ENCODE measurements at regions not wholly inside any gene's neighbourhood (a gene's known extent, or its start where the extent isn't known, plus 50 kb on each side); places are given as distances from the start of the nearest gene placed in this dataset.

DNA sequence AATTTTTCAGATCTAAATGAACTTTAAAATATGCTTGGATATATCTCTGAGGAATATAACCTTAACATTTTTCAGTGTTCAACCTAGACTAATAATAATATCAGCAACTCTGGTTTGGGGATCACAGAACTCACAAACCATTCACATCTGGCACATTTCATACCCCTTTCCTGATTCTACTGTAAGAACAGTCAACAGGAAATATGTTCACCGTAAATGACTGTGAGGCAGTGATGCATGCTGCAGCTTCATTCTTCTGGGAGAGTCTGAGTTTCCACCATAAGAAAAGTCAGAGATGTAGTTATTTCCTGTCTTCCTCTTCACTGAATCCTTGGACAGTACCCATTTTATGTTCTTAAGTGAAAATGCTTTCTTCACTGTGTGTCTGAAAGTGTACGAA lies 134.2 kb upstream of the IFNGR1 start:
- no peak for DNase-seq (ENCODE audit: low spot score in 2 of 2, unreplicated experiment in 2 of 2)
- no peaks in the 10 kb centered on the region for H3K27me3 Mint-ChIP-seq (ENCODE audit: low read depth)
- H3K27ac Mint-ChIP-seq, result no peak overlapping the region
- H3K9me3 Mint-ChIP-seq, result no peaks in the 10 kb centered on the region
- H3K36me3 Mint-ChIP-seq, result no peaks in the 10 kb centered on the region
- TF ChIP-seq, protein P1, sequence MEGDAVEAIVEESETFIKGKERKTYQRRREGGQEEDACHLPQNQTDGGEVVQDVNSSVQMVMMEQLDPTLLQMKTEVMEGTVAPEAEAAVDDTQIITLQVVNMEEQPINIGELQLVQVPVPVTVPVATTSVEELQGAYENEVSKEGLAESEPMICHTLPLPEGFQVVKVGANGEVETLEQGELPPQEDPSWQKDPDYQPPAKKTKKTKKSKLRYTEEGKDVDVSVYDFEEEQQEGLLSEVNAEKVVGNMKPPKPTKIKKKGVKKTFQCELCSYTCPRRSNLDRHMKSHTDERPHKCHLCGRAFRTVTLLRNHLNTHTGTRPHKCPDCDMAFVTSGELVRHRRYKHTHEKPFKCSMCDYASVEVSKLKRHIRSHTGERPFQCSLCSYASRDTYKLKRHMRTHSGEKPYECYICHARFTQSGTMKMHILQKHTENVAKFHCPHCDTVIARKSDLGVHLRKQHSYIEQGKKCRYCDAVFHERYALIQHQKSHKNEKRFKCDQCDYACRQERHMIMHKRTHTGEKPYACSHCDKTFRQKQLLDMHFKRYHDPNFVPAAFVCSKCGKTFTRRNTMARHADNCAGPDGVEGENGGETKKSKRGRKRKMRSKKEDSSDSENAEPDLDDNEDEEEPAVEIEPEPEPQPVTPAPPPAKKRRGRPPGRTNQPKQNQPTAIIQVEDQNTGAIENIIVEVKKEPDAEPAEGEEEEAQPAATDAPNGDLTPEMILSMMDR (IDR thresholded peaks at IDR 0.05; ENCODE audit: unreplicated experiment), result no peak
- no peak overlapping the region for H3K4me3 Mint-ChIP-seq
- peaks cover 11% of the 10 kb centered on the region for H3K4me1 Mint-ChIP-seq

DNA sequence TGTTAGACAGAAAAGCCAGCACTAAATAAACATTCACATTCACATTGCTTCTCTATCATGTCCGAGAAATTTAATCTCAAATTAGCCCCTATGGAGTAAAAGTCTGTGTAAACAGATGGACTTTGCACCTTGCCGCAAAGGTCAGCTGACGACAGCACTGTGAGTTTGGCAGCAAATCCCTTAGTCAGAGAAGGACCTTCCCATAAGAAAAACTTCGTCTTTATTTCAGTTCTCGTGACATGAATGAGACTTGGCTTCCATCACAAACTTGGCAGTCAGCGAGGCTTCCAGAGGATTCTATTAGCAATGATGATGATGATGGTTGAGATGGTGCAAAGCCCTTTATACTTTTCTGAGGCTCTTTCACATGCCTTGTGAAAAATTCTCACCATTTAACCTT lies 133.7 kb upstream of the IFNGR1 start:
- Mint-ChIP-seq H3K36me3 (no peaks in the 10 kb centered on the region), H3K27me3 (ENCODE audit: low read depth) (peaks cover under 1% of the 10 kb centered on the region), H3K9me3 (no peaks in the 10 kb centered on the region)

DNA sequence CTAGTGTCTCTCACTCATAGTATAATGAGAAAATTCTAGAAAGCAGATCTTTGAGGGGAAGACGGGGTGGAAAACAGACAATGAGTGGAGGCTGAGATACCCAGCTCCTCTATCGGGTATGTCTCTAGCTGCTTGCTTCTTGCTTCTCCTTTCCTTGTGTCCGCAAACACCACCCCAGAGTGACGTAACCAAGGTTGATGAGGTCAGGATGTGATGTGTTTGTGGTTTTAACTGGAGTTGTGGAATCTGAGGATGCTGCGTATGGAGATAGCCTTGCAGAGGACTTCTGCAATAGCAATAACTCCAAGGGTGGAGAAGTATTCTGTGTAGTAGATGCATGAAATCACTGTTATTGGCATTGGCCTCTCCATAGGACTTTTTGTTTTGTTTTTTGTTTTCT lies 132.7 kb upstream of the IFNGR1 start:
- DNase-seq (ENCODE audit: low spot score in 2 of 2, unreplicated experiment in 2 of 2), result no peak
- Mint-ChIP-seq H3K4me1 (no peaks in the 10 kb centered on the region), H3K4me3 (no peak overlapping the region), H3K27ac (no peak overlapping the region), H3K9me3 (no peaks in the 10 kb centered on the region), H3K27me3 (ENCODE audit: low read depth) (peaks cover 4% of the 10 kb centered on the region), H3K36me3 (no peaks in the 10 kb centered on the region)
- TF ChIP-seq, protein P1 (IDR thresholded peaks at IDR 0.05; ENCODE audit: unreplicated experiment), result no peak

More for the DNA sequence above, 133.7 kb upstream of the IFNGR1 start:
- Mint-ChIP-seq H3K4me1 (peaks cover 6% of the 10 kb centered on the region), H3K27ac (no peak overlapping the region), H3K4me3 (no peak overlapping the region)
- DNase-seq (ENCODE audit: low spot score in 2 of 2, unreplicated experiment in 2 of 2), result no peak
- TF ChIP-seq, protein P1 (IDR thresholded peaks at IDR 0.05; ENCODE audit: unreplicated experiment), result no peak

DNA sequence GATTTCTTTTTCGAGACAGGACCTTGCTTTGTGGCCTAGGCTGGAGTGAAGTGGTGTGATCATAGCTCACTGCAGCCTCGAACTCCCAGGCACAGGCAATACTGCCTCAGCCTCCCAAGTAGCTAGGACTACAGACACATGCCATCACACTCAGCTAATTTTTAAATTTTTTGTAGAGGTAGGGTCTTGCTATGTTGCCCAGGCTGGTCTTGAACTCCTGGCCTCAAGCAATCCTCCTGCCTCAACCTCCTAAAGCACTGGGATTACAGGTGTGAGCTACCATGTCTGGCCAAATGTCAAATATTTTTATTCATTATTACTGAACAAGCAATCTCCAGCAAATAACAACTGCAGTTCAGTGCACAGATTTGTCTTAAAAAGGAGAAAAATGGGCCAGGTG lies 131.7 kb upstream of the IFNGR1 start:
- H3K27ac Mint-ChIP-seq, result no peak overlapping the region
- H3K9me3 Mint-ChIP-seq, result no peaks in the 10 kb centered on the region
- H3K4me1 Mint-ChIP-seq, result no peaks in the 10 kb centered on the region
- peaks cover 8% of the 10 kb centered on the region for H3K27me3 Mint-ChIP-seq (ENCODE audit: low read depth)
- TF ChIP-seq, protein P1 (IDR thresholded peaks at IDR 0.05; ENCODE audit: unreplicated experiment), result no peak
- no peaks in the 10 kb centered on the region for H3K36me3 Mint-ChIP-seq
- H3K4me3 Mint-ChIP-seq, result no peak overlapping the region
- no peak for DNase-seq (ENCODE audit: low spot score in 2 of 2, unreplicated experiment in 2 of 2)

DNA sequence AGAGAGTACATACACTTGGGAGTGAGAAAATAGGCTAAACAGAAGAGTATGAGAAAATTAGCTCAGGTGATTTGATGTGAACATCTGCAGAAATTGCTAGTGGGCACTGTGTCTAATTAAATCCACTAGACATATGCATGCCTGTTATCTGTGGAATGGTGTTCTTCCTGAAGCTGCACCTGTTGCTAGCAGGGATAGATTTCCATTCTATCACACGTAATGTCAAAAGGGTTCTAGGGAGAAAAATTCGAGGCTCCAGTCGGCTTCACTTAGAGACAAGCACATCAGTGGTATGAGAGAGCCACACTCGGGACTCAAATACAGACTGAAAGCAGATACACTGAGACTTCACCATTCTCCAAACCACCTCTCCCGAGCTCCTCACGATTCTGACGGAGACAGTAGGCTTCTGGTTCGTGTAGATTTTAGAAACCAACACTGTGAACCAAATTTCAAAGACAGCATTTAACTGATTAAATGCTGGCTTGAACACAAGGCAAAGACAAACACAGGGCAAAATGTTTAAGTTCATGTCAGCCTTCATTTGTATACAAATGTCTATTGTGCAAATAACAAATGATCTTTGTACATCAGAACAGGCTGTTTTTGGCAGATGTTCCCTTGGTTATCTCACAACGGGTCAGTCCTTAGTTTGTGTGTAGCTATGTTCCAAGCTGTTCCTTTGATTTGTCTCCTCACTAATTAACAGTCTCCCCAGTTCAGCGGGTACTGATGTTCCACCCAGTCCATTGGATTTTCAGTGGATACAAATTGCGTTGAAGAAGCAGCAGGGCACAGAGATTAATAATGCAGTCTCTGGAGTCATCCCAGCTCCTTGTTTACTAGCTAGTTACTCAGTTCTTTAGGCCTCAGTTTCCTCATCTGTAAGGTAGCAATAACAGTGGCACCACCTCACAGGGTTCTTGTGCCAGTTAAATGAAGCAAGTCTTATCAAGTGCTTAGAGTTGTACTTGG lies 131.0 kb upstream of the IFNGR1 start:
- Mint-ChIP-seq H3K4me1 (no peaks in the 10 kb centered on the region), H3K9me3 (no peaks in the 10 kb centered on the region), H3K4me3 (no peak overlapping the region)

More for the DNA sequence above, 131.0 kb upstream of the IFNGR1 start:
- Mint-ChIP-seq H3K27ac (no peak overlapping the region), H3K36me3 (no peaks in the 10 kb centered on the region), H3K27me3 (ENCODE audit: low read depth) (peaks cover 15% of the 10 kb centered on the region)
- no peak for DNase-seq (ENCODE audit: low spot score in 2 of 2, unreplicated experiment in 2 of 2)
- TF ChIP-seq, protein P1 (IDR thresholded peaks at IDR 0.05; ENCODE audit: unreplicated experiment), result no peak
